ENCODE measurements at regions not wholly inside any gene's neighbourhood (a gene's known extent, or its start where the extent isn't known, plus 50 kb on each side); places are given as distances from the start of the nearest gene placed in this dataset.
"Not testable (repeated sequence)": the region's sequence is repeated elsewhere in the genome, so short reads cannot be mapped to it uniquely, and the experiment has no call there.

GRCh38 chr7:68760556-68760955 lies 837.7 kb upstream of the AUTS2 start:
- DNase-seq (ENCODE audit: low read depth), result no peak

GRCh38 chr7:68767462-68767861 lies 830.8 kb upstream of the AUTS2 start:
- DNase-seq (ENCODE audit: low read depth), result no peak

- DNase-seq (ENCODE audit: low read depth), result no peak
Observed at GRCh38 chr7:68770649-68771048, 827.6 kb upstream of the AUTS2 start.

- DNase-seq (ENCODE audit: low read depth), result no peak
Observed at GRCh38 chr7:68776326-68776725, 821.9 kb upstream of the AUTS2 start.

- no peak for DNase-seq (ENCODE audit: low read depth)
Observed at GRCh38 chr7:68783684-68784083, 814.6 kb upstream of the AUTS2 start.

GRCh38 chr7:68785036-68785435 lies 813.2 kb upstream of the AUTS2 start:
- DNase-seq (ENCODE audit: low read depth), result no peak

- DNase-seq (ENCODE audit: low read depth), result no peak
Observed at GRCh38 chr7:68787566-68787965, 810.7 kb upstream of the AUTS2 start.

- not testable (repeated sequence) for DNase-seq (ENCODE audit: low read depth)
Observed at GRCh38 chr7:68788529-68788928, 809.7 kb upstream of the AUTS2 start.

- DNase-seq (ENCODE audit: low read depth), result no peak
Observed at GRCh38 chr7:68789597-68789996, 808.7 kb upstream of the AUTS2 start.

GRCh38 chr7:68792351-68792750 lies 805.9 kb upstream of the AUTS2 start:
- no peak for DNase-seq (ENCODE audit: low read depth)

- no peak for DNase-seq (ENCODE audit: low read depth)
Observed at GRCh38 chr7:68793513-68793912, 804.8 kb upstream of the AUTS2 start.

- no peak for DNase-seq (ENCODE audit: low read depth)
Observed at GRCh38 chr7:68800316-68800715, 798.0 kb upstream of the AUTS2 start.

GRCh38 chr7:68805159-68805558 lies 793.1 kb upstream of the AUTS2 start:
- DNase-seq (ENCODE audit: low read depth), result no peak

GRCh38 chr7:68807666-68808065 lies 790.6 kb upstream of the AUTS2 start:
- no peak for DNase-seq (ENCODE audit: low read depth)

GRCh38 chr7:68813551-68814080 lies 784.7 kb upstream of the AUTS2 start:
- no peak for DNase-seq (ENCODE audit: low read depth)

GRCh38 chr7:68816491-68816890 lies 781.8 kb upstream of the AUTS2 start:
- DNase-seq (ENCODE audit: low read depth), result no peak

GRCh38 chr7:68820321-68820720 lies 778.0 kb upstream of the AUTS2 start:
- no peak for DNase-seq (ENCODE audit: low read depth)

GRCh38 chr7:68821846-68822245 lies 776.4 kb upstream of the AUTS2 start:
- DNase-seq (ENCODE audit: low read depth), result no peak

GRCh38 chr7:68823996-68824780 lies 774.1 kb upstream of the AUTS2 start:
- DNase-seq (ENCODE audit: low read depth), result no peak

- DNase-seq (ENCODE audit: low read depth), result no peak
Observed at GRCh38 chr7:68828575-68828974, 769.7 kb upstream of the AUTS2 start.

GRCh38 chr7:68833422-68833821 lies 764.9 kb upstream of the AUTS2 start:
- no peak for DNase-seq (ENCODE audit: low read depth)

GRCh38 chr7:68839014-68839413 lies 759.3 kb upstream of the AUTS2 start:
- no peak for DNase-seq (ENCODE audit: low read depth)

GRCh38 chr7:68840991-68841390 lies 757.3 kb upstream of the AUTS2 start:
- no peak for DNase-seq (ENCODE audit: low read depth)

GRCh38 chr7:68843985-68844384 lies 754.3 kb upstream of the AUTS2 start:
- DNase-seq (ENCODE audit: low read depth), result not testable (repeated sequence)

Measured in stimulated activated CD8-positive, alpha-beta memory T cell treated with anti-CD3 and anti-CD28 coated beads, Interleukin-15, amount 100 ng/mL, for 1 hour (primary cell).